ENCODE measurements at regions not wholly inside any gene's neighbourhood (a gene's known extent, or its start where the extent isn't known, plus 50 kb on each side); places are given as distances from the start of the nearest gene placed in this dataset.
"Not testable (repeated sequence)": the region's sequence is repeated elsewhere in the genome, so short reads cannot be mapped to it uniquely, and the experiment has no call there.

- not testable (repeated sequence) for H2BK120ac ChIP-seq (ENCODE audit: low read depth, low read length); H4K5ac ChIP-seq (ENCODE audit: low read length); H3K36me3 ChIP-seq (ENCODE audit: control insufficient read depth, insufficient read depth, low read length); H3K4ac ChIP-seq (ENCODE audit: low read depth, low read length); H3K4me3 ChIP-seq (ENCODE audit: low read length); H3K9ac ChIP-seq (ENCODE audit: low read length); DNase-seq; H3K27me3 ChIP-seq (ENCODE audit: insufficient read depth, low read length, poor library complexity); H2BK15ac ChIP-seq (replicated peaks; ENCODE audit: low read depth); H3K56ac ChIP-seq (ENCODE audit: low read length); H3K4me1 ChIP-seq (ENCODE audit: control insufficient read depth, low read depth, low read length); H3K23ac ChIP-seq (ENCODE audit: low read length); H3K79me1 ChIP-seq (ENCODE audit: low read length); H2AK5ac ChIP-seq (ENCODE audit: low read length); H3K27ac ChIP-seq (ENCODE audit: low read depth, low read length); H3K18ac ChIP-seq (ENCODE audit: low read length); H4K8ac ChIP-seq (ENCODE audit: low read depth, low read length); H3K79me2 ChIP-seq (ENCODE audit: control insufficient read depth, insufficient read depth, low read length); H3K4me2 ChIP-seq (ENCODE audit: low read length); H2BK5ac ChIP-seq (ENCODE audit: low read length)
- no CpG with 5 or more reads among the region's 2 CpGs for WGBS (ENCODE audit: extremely low coverage, insufficient coverage, low lambda C conversion rate)
These were observed 153.3 kb downstream of the MYLK4 start for GRCh38 chr6:2597457-2597856.

GRCh38 chr6:2596222-2596621 is 154.5 kb downstream of the MYLK4 start:
- H3K79me1 ChIP-seq (ENCODE audit: low read length), result no peaks in the 10 kb centered on the region
- no peak overlapping the region for H3K4me3 ChIP-seq (ENCODE audit: low read length)
- H3K18ac ChIP-seq (ENCODE audit: low read length), result no peak overlapping the region
- peak; percentile 63 for DNase-seq
- no peak overlapping the region for H2BK5ac ChIP-seq (ENCODE audit: low read length)
- H3K36me3 ChIP-seq (ENCODE audit: control insufficient read depth, insufficient read depth, low read length), result no peaks in the 10 kb centered on the region
- H4K8ac ChIP-seq (ENCODE audit: low read depth, low read length), result no peak overlapping the region
- no peak overlapping the region for H2BK15ac ChIP-seq (replicated peaks; ENCODE audit: low read depth)
- no peak overlapping the region for H4K5ac ChIP-seq (ENCODE audit: low read length)
- no peak overlapping the region for H3K23ac ChIP-seq (ENCODE audit: low read length)
- H3K27ac ChIP-seq (ENCODE audit: low read depth, low read length), result no peak overlapping the region
- H3K4ac ChIP-seq (ENCODE audit: low read depth, low read length), result no peak overlapping the region
- no CpG with 5 or more reads among the region's 1 CpG for WGBS (ENCODE audit: extremely low coverage, insufficient coverage, low lambda C conversion rate)
- no peaks in the 10 kb centered on the region for H3K79me2 ChIP-seq (ENCODE audit: control insufficient read depth, insufficient read depth, low read length)
- H3K27me3 ChIP-seq (ENCODE audit: insufficient read depth, low read length, poor library complexity), result no peaks in the 10 kb centered on the region
- no peak overlapping the region for H3K9ac ChIP-seq (ENCODE audit: low read length)
- H2BK120ac ChIP-seq (ENCODE audit: low read depth, low read length), result no peak overlapping the region
- H3K56ac ChIP-seq (ENCODE audit: low read length), result no peak overlapping the region
- no peak overlapping the region for H2AK5ac ChIP-seq (ENCODE audit: low read length)
- no peaks in the 10 kb centered on the region for H3K4me1 ChIP-seq (ENCODE audit: control insufficient read depth, low read depth, low read length)
- H3K4me2 ChIP-seq (ENCODE audit: low read length), result no peak overlapping the region

GRCh38 chr6:2594868-2595267 is 155.9 kb downstream of the MYLK4 start:
- Histone ChIP-seq H2BK5ac (ENCODE audit: low read length) (no peak overlapping the region), H2BK15ac (replicated peaks; ENCODE audit: low read depth) (no peak overlapping the region), H3K4me1 (ENCODE audit: control insufficient read depth, low read depth, low read length) (no peaks in the 10 kb centered on the region), H3K56ac (ENCODE audit: low read length) (no peak overlapping the region), H3K36me3 (ENCODE audit: control insufficient read depth, insufficient read depth, low read length) (no peaks in the 10 kb centered on the region), H3K27me3 (ENCODE audit: insufficient read depth, low read length, poor library complexity) (no peaks in the 10 kb centered on the region), H3K79me1 (ENCODE audit: low read length) (no peaks in the 10 kb centered on the region), H3K4me3 (ENCODE audit: low read length) (no peak overlapping the region), H3K9ac (ENCODE audit: low read length) (no peak overlapping the region), H3K18ac (ENCODE audit: low read length) (no peak overlapping the region), H2BK120ac (ENCODE audit: low read depth, low read length) (no peak overlapping the region), H3K79me2 (ENCODE audit: control insufficient read depth, insufficient read depth, low read length) (no peaks in the 10 kb centered on the region), H2AK5ac (ENCODE audit: low read length) (no peak overlapping the region), H3K4me2 (ENCODE audit: low read length) (no peak overlapping the region), H3K4ac (ENCODE audit: low read depth, low read length) (no peak overlapping the region), H4K8ac (ENCODE audit: low read depth, low read length) (no peak overlapping the region), H3K23ac (ENCODE audit: low read length) (no peak overlapping the region), H4K5ac (ENCODE audit: low read length) (no peak overlapping the region), H3K27ac (ENCODE audit: low read depth, low read length) (no peak overlapping the region)
- DNase-seq, result no peak
- no CpG with 5 or more reads among the region's 2 CpGs for WGBS (ENCODE audit: extremely low coverage, insufficient coverage, low lambda C conversion rate)

- H3K79me1 ChIP-seq (ENCODE audit: low read length), result no peaks in the 10 kb centered on the region
- no peak for DNase-seq
- no peak overlapping the region for H2BK5ac ChIP-seq (ENCODE audit: low read length)
- no peak overlapping the region for H2BK15ac ChIP-seq (replicated peaks; ENCODE audit: low read depth)
- no peak overlapping the region for H3K27ac ChIP-seq (ENCODE audit: low read depth, low read length)
- H3K18ac ChIP-seq (ENCODE audit: low read length), result no peak overlapping the region
- H3K79me2 ChIP-seq (ENCODE audit: control insufficient read depth, insufficient read depth, low read length), result no peaks in the 10 kb centered on the region
- no peak overlapping the region for H2BK120ac ChIP-seq (ENCODE audit: low read depth, low read length)
- no peak overlapping the region for H3K4me2 ChIP-seq (ENCODE audit: low read length)
- H3K4ac ChIP-seq (ENCODE audit: low read depth, low read length), result no peak overlapping the region
- WGBS (ENCODE audit: extremely low coverage, insufficient coverage, low lambda C conversion rate), result no CpG with 5 or more reads among the region's 6 CpGs
- no peak overlapping the region for H2AK5ac ChIP-seq (ENCODE audit: low read length)
- no peak overlapping the region for H3K4me3 ChIP-seq (ENCODE audit: low read length)
- no peaks in the 10 kb centered on the region for H3K27me3 ChIP-seq (ENCODE audit: insufficient read depth, low read length, poor library complexity)
- H4K5ac ChIP-seq (ENCODE audit: low read length), result no peak overlapping the region
- no peaks in the 10 kb centered on the region for H3K4me1 ChIP-seq (ENCODE audit: control insufficient read depth, low read depth, low read length)
- no peak overlapping the region for H3K9ac ChIP-seq (ENCODE audit: low read length)
- no peak overlapping the region for H3K23ac ChIP-seq (ENCODE audit: low read length)
- H3K56ac ChIP-seq (ENCODE audit: low read length), result no peak overlapping the region
- no peak overlapping the region for H4K8ac ChIP-seq (ENCODE audit: low read depth, low read length)
- no peaks in the 10 kb centered on the region for H3K36me3 ChIP-seq (ENCODE audit: control insufficient read depth, insufficient read depth, low read length)
These were observed 157.6 kb downstream of the MYLK4 start for GRCh38 chr6:2593167-2593566.

GRCh38 chr6:2589171-2589661 is 161.5 kb downstream of the MYLK4 start:
- DNase-seq, result peak; percentile 79
- Histone ChIP-seq H3K56ac (ENCODE audit: low read length) (peak overlapping the region; percentile 52), H2BK5ac (ENCODE audit: low read length) (no peak overlapping the region), H3K27ac (ENCODE audit: low read depth, low read length) (peak overlapping the region; percentile 2), H3K23ac (ENCODE audit: low read length) (no peak overlapping the region), H2AK5ac (ENCODE audit: low read length) (no peak overlapping the region), H3K27me3 (ENCODE audit: insufficient read depth, low read length, poor library complexity) (no peaks in the 10 kb centered on the region), H3K4ac (ENCODE audit: low read depth, low read length) (no peak overlapping the region), H3K4me1 (ENCODE audit: control insufficient read depth, low read depth, low read length) (no peaks in the 10 kb centered on the region), H2BK15ac (replicated peaks; ENCODE audit: low read depth) (no peak overlapping the region), H4K8ac (ENCODE audit: low read depth, low read length) (no peak overlapping the region), H3K79me1 (ENCODE audit: low read length) (no peaks in the 10 kb centered on the region), H3K79me2 (ENCODE audit: control insufficient read depth, insufficient read depth, low read length) (no peaks in the 10 kb centered on the region), H4K5ac (ENCODE audit: low read length) (no peak overlapping the region), H2BK120ac (ENCODE audit: low read depth, low read length) (no peak overlapping the region), H3K4me3 (ENCODE audit: low read length) (no peak overlapping the region), H3K18ac (ENCODE audit: low read length) (no peak overlapping the region), H3K9ac (ENCODE audit: low read length) (no peak overlapping the region), H3K4me2 (ENCODE audit: low read length) (no peak overlapping the region), H3K36me3 (ENCODE audit: control insufficient read depth, insufficient read depth, low read length) (no peaks in the 10 kb centered on the region)
- whole genome bisulfite sequencing (ENCODE audit: extremely low coverage, insufficient coverage, low lambda C conversion rate), result no CpG with 5 or more reads among the region's 8 CpGs

- Histone ChIP-seq H2BK120ac (ENCODE audit: low read depth, low read length) (no peak overlapping the region), H2AK5ac (ENCODE audit: low read length) (no peak overlapping the region), H4K5ac (ENCODE audit: low read length) (no peak overlapping the region), H4K8ac (ENCODE audit: low read depth, low read length) (no peak overlapping the region), H2BK15ac (replicated peaks; ENCODE audit: low read depth) (no peak overlapping the region), H3K23ac (ENCODE audit: low read length) (no peak overlapping the region), H2BK5ac (ENCODE audit: low read length) (no peak overlapping the region), H3K79me2 (ENCODE audit: control insufficient read depth, insufficient read depth, low read length) (no peaks in the 10 kb centered on the region), H3K4ac (ENCODE audit: low read depth, low read length) (no peak overlapping the region), H3K27me3 (ENCODE audit: insufficient read depth, low read length, poor library complexity) (no peaks in the 10 kb centered on the region), H3K27ac (ENCODE audit: low read depth, low read length) (no peak overlapping the region), H3K56ac (ENCODE audit: low read length) (no peak overlapping the region), H3K9ac (ENCODE audit: low read length) (no peak overlapping the region), H3K4me3 (ENCODE audit: low read length) (no peak overlapping the region), H3K79me1 (ENCODE audit: low read length) (no peaks in the 10 kb centered on the region), H3K4me2 (ENCODE audit: low read length) (no peak overlapping the region), H3K18ac (ENCODE audit: low read length) (no peak overlapping the region), H3K4me1 (ENCODE audit: control insufficient read depth, low read depth, low read length) (peaks cover 6% of the 10 kb centered on the region), H3K36me3 (ENCODE audit: control insufficient read depth, insufficient read depth, low read length) (no peaks in the 10 kb centered on the region)
- no CpG with 5 or more reads among the region's 4 CpGs for WGBS (ENCODE audit: extremely low coverage, insufficient coverage, low lambda C conversion rate)
- no peak for DNase-seq
These were observed 167.3 kb downstream of the MYLK4 start for GRCh38 chr6:2583459-2583858.

Data from mesendoderm (in vitro differentiated cells).